Lower leg skin (tissue), 4 donors: ENCODE measurements at regions not wholly inside any gene's neighbourhood (a gene's known extent, or its start where the extent isn't known, plus 50 kb on each side); places are given as distances from the start of the nearest gene placed in this dataset.

Experiments
- DNase-seq, 2 donors: peaks; one replicate each; pipeline ENCODE4 v3.0.0-alpha.2; 2019; ENCODE audit warnings: low spot score in 2 of 2
- H3K4me3 ChIP-seq: fragments of 200-600 bp; sonication (generic); 2 replicates; pipeline ENCODE4 v1.5.1; 2017; ENCODE audit warnings: mild to moderate bottlenecking, low read depth; ENCODE audit not compliant: poor library complexity, severe bottlenecking
- CTCF ChIP-seq, 3 donors: fragments of 450-650 bp; IDR thresholded peaks; one replicate each; pipeline ENCODE4 v1.5.1; 2016; ENCODE audit warnings: antibody characterized with exemption in 3 of 3, mild to moderate bottlenecking in 3 of 3, moderate library complexity in 2 of 3
- POLR2A ChIP-seq, 2 donors: fragments of 450-650 bp; IDR thresholded peaks; one replicate each; pipeline ENCODE4 v1.6.1; 2016 to 2017; ENCODE audit warnings: antibody characterized with exemption in 2 of 2, mild to moderate bottlenecking in 1 of 2, moderate library complexity in 1 of 2
- WGBS, 2 donors: methylation state at CpG; one replicate each; pipeline ENCODE4 v1.1.5; 2018; 5-methylcytosine and 5-hydroxymethylcytosine counted together
- intact Hi-C: fragments of 100-400 bp; cut with DNase I; formaldehyde crosslinking; loops from one replicate; pipeline ENCODE4 v1.15.0; 2023; ENCODE audit warnings: low total_unique reads

DNA sequence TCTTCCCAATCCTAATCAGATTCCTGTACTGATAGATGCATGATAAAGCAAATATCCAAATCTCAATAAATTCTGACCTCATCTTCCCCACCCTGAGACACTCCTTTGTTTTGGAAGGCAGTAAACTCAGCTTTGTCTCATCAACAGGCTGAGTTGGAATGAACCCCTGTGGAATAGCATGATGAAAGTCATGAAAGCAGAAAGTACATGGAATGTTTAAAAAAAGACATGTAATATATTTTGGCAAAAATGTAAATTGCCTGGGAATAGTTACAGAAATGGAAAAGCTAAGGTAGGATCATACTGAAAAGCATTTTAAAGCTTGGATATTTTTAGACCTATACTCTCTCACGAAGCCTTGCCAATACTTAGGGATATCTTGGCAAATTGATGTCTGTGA is 468.7 kb upstream of the CDH7 start:
- intact Hi-C loops = no loop called here

GRCh38 chr18:65279668-65280305 is 471.0 kb upstream of the CDH7 start:
- no peak overlapping the region for H3K4me3 ChIP-seq
- TF ChIP-seq CTCF (IDR thresholded peaks at IDR 0.05) (no peak), POLR2A (IDR thresholded peaks at IDR 0.05) (no peak)
- WGBS, 2 donors = 87 to 88% methylated on average over 4 of the region's 4 CpGs
- intact Hi-C loops = no loop called here
- no peak for DNase-seq

More for the DNA sequence above, 468.7 kb upstream of the CDH7 start:
- no peak for DNase-seq
- TF ChIP-seq POLR2A (IDR thresholded peaks at IDR 0.05) (no peak), CTCF (IDR thresholded peaks at IDR 0.05) (no peak)
- H3K4me3 ChIP-seq = no peak overlapping the region
- 50 to 57% methylated on average over 1 of the region's 1 CpG for WGBS, 2 donors

DNA sequence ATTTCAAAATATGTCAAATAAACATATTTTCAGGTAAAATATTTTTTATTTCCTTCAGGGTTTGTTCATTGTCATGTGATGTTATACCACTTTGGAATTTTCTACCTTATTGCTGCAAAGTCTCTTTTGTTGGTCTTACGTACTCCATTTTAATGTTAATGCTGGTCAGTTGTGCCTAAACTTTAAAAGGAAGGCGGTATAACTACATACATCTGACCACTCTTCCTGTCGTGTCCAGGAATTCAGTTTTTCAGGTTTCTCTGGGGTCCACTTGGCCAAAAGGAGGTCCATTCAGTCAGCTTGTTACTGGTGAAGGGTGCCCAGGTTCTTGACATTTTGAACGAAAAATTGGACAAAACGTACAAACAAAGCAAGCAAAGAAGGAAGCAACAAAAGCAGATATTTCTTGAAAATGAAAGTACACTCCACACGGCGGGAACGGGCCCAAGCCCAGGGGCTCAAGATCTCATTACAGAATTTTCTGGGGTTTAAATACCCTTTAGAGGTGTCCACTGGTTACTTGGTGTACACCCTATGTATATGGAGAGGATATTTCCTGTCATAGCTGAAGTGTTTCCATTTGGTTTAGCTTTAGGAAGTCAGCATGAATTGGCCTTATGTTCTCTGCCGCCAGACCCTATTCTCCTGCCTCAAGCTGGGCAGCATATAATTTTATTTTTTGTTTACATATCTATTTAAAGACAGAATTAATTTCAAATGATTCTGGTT is 471.7 kb upstream of the CDH7 start:
- intact Hi-C loops = no loop called here
- no peak overlapping the region for H3K4me3 ChIP-seq
- no peak for DNase-seq
- TF ChIP-seq POLR2A (IDR thresholded peaks at IDR 0.05) = no peak
- TF ChIP-seq CTCF (IDR thresholded peaks at IDR 0.05) = no peak
- WGBS, 2 donors = 92% methylated on average over 9 of the region's 9 CpGs

- TF ChIP-seq POLR2A (IDR thresholded peaks at IDR 0.05) (no peak), CTCF (IDR thresholded peaks at IDR 0.05) (no peak)
- DNase-seq = no peak
- no peak overlapping the region for H3K4me3 ChIP-seq
- intact Hi-C loops = no loop called here
- 35 to 52% methylated on average over 1 of the region's 1 CpG for WGBS, 2 donors
Measured at GRCh38 chr18:65269375-65269774, 481.4 kb upstream of the CDH7 start.

DNA sequence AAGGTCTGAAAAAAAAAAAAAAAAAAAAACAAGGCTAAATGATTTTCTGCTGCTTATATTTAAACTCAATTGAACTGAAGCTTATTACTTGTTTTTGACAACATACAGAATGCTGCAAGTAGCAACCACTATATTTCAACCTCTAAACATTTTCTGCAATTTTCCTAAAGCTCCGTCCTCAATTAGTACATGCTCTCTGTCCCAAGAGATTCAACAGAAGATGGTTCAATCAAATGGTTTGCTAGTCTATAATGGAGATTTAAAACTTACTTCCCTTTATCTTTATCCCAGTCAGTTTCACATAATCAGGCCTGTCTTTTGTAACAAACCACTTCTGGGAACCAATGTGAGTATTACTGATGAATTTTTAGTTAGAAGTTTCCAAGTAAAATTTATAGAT is 485.1 kb upstream of the CDH7 start:
- DNase-seq = no peak
- WGBS, 2 donors = 90 to 93% methylated on average over 1 of the region's 1 CpG
- intact Hi-C loops = no loop called here
- H3K4me3 ChIP-seq = no peak overlapping the region
- TF ChIP-seq CTCF (IDR thresholded peaks at IDR 0.05) (no peak), POLR2A (IDR thresholded peaks at IDR 0.05) (no peak)
